HEK293 (cell line): ENCODE measurements at regions not wholly inside any gene's neighbourhood (a gene's known extent, or its start where the extent isn't known, plus 50 kb on each side); places are given as distances from the start of the nearest gene placed in this dataset.

Experiments
- ZNF155 ChIP-seq: fragments of 450-650 bp; formaldehyde crosslinking; IDR thresholded peaks from 2 replicates; pipeline ENCODE4 v1.5.1; 2016; ENCODE audit warnings: missing biosample characterization, missing genetic modification characterization
- ZNF704 ChIP-seq: fragments of 450-650 bp; formaldehyde crosslinking; IDR thresholded peaks from 2 replicates; pipeline ENCODE4 v1.5.1; 2016; ENCODE audit warnings: missing biosample characterization, missing genetic modification characterization

GRCh38 chr13:63345835-63346234 lies 1930.2 kb upstream of the PCDH20 start:
- no peak for TF ChIP-seq ZNF704 (tag by site-specific recombination)
- no peak for TF ChIP-seq ZNF155 (tag by site-specific recombination)
